Fibroblast of skin of right biceps (primary cell): ENCODE measurements at regions not wholly inside any gene's neighbourhood (a gene's known extent, or its start where the extent isn't known, plus 50 kb on each side); places are given as distances from the start of the nearest gene placed in this dataset.

Experiments used
- DNase-seq: peaks from one replicate; pipeline ENCODE4 v3.0.0-alpha.2; 2013

GRCh38 chr20:24779131-24779530, 169.9 kb upstream of the CST7 start:
- no peak for DNase-seq

GRCh38 chr20:24779946-24780345, 169.1 kb upstream of the CST7 start:
- DNase-seq = no peak

- DNase-seq = no peak
Observed at GRCh38 chr20:24780674-24781417, 168.2 kb upstream of the CST7 start.

GRCh38 chr20:24781418-24781980, 167.6 kb upstream of the CST7 start:
- peak; percentile 26 for DNase-seq

GRCh38 chr20:24782301-24782700, 166.8 kb upstream of the CST7 start:
- no peak for DNase-seq

GRCh38 chr20:24782801-24783630, 166.1 kb upstream of the CST7 start:
- no peak for DNase-seq

- DNase-seq = no peak
Observed at GRCh38 chr20:24783631-24784492, 165.2 kb upstream of the CST7 start.

- DNase-seq = no peak
Observed at GRCh38 chr20:24784607-24785006, 164.5 kb upstream of the CST7 start.

- peak; percentile 83 for DNase-seq
Observed at GRCh38 chr20:24785141-24786110, 163.6 kb upstream of the CST7 start.

GRCh38 chr20:24786111-24786495, 163.0 kb upstream of the CST7 start:
- DNase-seq = no peak

- DNase-seq = no peak
Observed at GRCh38 chr20:24786646-24787045, 162.4 kb upstream of the CST7 start.

GRCh38 chr20:24787071-24787470, 162.0 kb upstream of the CST7 start:
- DNase-seq = no peak

GRCh38 chr20:24787621-24788020, 161.4 kb upstream of the CST7 start:
- DNase-seq = no peak

- DNase-seq = no peak
Observed at GRCh38 chr20:24789877-24790276, 159.2 kb upstream of the CST7 start.

- DNase-seq = no peak
Observed at GRCh38 chr20:24790746-24791283, 158.3 kb upstream of the CST7 start.

GRCh38 chr20:24791953-24792352, 157.1 kb upstream of the CST7 start:
- no peak for DNase-seq

- DNase-seq = no peak
Observed at GRCh38 chr20:24792641-24793495, 156.2 kb upstream of the CST7 start.

- peak; percentile 31 for DNase-seq
Observed at GRCh38 chr20:24795436-24795835, 153.6 kb upstream of the CST7 start.

- no peak for DNase-seq
Observed at GRCh38 chr20:24796236-24796635, 152.8 kb upstream of the CST7 start.

- DNase-seq = no peak
Observed at GRCh38 chr20:24797113-24797512, 152.0 kb upstream of the CST7 start.
